MG63 (cell line): ENCODE measurements at regions not wholly inside any gene's neighbourhood (a gene's known extent, or its start where the extent isn't known, plus 50 kb on each side); places are given as distances from the start of the nearest gene placed in this dataset.

Experiments
- DNase-seq: peaks from one replicate; pipeline ENCODE4 v3.0.0-alpha.2; 2020
- H3K27me3 ChIP-seq: fragments of 250-450 bp; sonication (Bioruptor Pico); 2 replicates; pipeline ENCODE4 v1.5.1; 2020; ENCODE audit warnings: mild to moderate bottlenecking, moderate library complexity
- H3K36me3 ChIP-seq: fragments of 250-450 bp; sonication (Bioruptor Pico); 2 replicates; pipeline ENCODE4 v1.5.1; 2020; ENCODE audit warnings: mild to moderate bottlenecking, moderate library complexity
- H3K4me3 ChIP-seq: fragments of 250-450 bp; sonication (Bioruptor Pico); 2 replicates; pipeline ENCODE4 v1.5.1; 2020; ENCODE audit warnings: mild to moderate bottlenecking, moderate library complexity
- H3K9me3 ChIP-seq: fragments of 250-450 bp; sonication (Bioruptor Pico); 2 replicates; pipeline ENCODE4 v1.5.1; 2020; ENCODE audit warnings: mild to moderate bottlenecking, moderate library complexity

DNA sequence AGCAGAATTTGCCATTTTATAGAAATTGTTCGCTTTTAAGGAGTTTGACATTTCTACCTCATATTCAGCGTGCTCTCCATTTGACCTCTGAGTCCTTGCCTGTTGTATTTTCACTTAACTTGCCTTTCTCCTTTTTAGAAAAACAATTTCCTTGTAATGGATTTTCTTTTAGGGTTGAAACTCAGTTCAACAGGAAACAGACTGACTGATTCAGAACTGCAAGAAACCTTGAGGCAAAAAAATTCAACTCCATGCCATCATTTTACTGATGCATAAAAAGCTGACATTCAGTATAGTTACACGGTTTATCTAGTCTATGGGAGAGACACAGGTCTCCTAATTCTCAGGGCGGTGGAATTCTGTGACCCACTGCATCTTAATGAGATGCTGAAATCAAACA is 59.8 kb downstream of the MRPS30 start:
- Histone ChIP-seq H3K27me3 (no peaks in the 10 kb centered on the region), H3K9me3 (no peaks in the 10 kb centered on the region), H3K4me3 (no peak overlapping the region), H3K36me3 (no peaks in the 10 kb centered on the region)
- DNase-seq, result no peak

DNA sequence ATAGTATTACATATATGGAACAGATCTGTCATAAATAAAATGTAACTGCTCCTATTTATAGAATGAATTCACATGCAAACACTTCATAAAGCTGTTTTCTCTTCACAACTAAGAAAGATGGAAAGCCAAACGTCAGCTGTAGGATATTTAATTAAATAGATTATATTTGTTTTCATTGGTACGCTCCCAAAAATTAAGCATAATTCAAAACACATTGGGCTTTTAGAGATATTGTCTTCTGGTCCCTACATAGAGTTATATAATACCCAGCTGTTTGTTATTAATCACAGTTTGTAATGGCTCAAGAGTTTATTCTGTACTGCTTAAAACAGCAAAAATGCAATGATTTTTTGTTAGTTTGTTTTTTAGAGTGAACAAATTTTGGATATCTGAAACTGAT is 61.2 kb downstream of the MRPS30 start:
- Histone ChIP-seq H3K27me3 (no peaks in the 10 kb centered on the region), H3K36me3 (no peaks in the 10 kb centered on the region), H3K9me3 (no peaks in the 10 kb centered on the region), H3K4me3 (no peak overlapping the region)
- DNase-seq, result no peak

DNA sequence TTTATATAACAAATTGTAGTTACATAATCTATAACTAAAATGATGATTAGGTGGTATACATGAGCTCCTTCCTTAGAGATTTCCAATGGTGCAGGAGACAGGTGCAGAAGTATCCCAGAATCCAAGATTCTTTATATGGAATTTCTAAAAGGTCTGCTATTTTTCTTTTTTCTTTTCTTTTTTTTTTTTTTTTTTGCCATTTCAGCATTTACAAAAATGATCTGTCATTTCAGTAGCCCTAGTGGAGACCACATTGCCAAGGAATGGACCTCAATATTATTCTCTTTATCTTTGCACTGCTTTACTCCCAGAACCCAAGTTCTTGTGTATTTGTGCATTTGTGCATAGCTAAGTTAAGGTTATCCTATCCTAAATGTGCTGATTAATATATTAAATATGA is 61.7 kb downstream of the MRPS30 start:
- no peak overlapping the region for H3K4me3 ChIP-seq
- no peak for DNase-seq
- no peaks in the 10 kb centered on the region for H3K27me3 ChIP-seq
- H3K9me3 ChIP-seq, result no peaks in the 10 kb centered on the region
- no peaks in the 10 kb centered on the region for H3K36me3 ChIP-seq

DNA sequence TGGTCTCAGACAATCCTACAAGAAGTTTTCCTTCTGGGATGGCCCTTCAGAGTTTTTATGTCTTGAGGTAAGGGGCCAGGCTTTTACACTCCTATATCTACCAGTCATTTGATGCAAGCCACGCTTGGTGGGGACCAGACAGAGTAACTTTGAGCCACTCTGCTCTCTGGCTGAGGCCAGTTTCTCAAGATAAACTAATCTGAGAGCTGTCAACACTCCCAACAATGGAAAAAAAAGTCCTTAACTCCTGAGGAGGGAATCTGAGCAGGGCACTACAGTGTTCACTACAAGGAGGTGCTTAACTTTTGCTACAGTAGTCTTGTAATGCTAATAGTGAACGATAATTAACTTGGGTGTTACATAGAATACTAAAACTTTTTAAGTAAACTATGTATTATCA is 62.7 kb downstream of the MRPS30 start:
- Histone ChIP-seq H3K36me3 (no peaks in the 10 kb centered on the region), H3K9me3 (no peaks in the 10 kb centered on the region), H3K27me3 (no peaks in the 10 kb centered on the region), H3K4me3 (no peak overlapping the region)
- no peak for DNase-seq

DNA sequence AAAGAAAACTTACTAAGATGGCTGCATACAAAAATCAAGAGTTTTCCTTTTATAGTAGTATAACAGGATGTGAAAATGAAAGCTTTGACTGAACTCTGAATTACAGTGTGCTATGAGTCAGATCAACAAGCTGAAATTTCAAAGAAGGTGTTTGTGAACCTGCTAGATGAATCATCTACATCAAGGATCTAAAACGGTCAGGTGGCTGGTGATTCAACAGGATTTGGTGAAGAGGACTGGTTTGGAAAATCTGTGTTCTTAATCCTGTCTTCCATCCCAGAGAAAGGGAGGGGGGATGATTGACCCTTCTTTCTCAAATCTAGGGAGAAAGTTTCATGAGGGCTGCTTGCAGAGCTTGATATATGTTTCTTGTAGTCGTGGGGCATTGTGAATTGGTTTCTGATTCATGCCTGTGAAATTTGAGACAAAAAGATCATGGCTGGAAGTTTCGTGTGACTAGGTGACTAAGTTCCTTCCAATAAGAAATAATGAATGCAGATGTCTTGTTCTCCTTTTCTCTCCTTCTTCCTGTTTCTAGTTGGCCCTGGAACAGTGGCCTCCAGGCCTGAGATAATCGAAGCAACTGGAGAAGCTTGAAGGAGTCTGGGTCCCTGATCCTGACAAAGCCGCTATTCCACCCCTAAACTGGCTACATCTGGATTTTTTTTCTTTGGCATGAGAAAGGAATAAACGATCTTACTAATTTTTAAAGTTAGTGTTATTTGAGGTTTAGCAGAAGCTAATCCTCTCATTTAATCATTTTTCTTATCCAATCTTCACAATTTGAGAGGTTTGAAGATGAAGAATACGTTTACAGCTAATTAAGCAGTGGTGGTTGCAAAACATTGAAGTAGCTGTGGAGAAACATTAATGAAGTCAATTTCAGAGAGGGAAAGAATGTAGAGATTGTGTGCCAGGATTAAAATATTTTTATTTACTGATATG is 67.2 kb downstream of the MRPS30 start:
- DNase-seq, result peak; percentile 14
- Histone ChIP-seq H3K27me3 (no peaks in the 10 kb centered on the region), H3K4me3 (no peak overlapping the region), H3K36me3 (no peaks in the 10 kb centered on the region), H3K9me3 (no peaks in the 10 kb centered on the region)

DNA sequence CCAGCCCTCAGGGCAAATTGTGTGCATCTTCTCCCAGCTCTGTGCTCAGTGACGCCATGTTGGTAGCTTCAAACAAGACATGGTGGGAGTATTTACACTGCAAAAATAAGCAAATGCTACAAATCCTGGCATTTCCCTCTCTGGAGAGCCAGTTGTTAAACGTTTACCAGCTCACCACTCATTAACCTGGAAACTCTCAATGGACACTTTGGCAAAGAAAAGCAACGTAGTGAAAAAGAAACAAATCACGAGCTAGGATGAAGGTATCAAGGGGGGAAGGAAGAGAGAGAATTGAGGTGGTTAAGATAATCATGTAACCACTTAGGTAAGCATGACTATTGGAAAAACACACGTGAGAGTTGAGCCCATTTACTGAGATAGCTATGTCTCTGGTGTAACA is 72.5 kb downstream of the MRPS30 start:
- Histone ChIP-seq H3K27me3 (no peaks in the 10 kb centered on the region), H3K9me3 (peaks cover 3% of the 10 kb centered on the region; the same call in 1 of the 2 replicates), H3K4me3 (no peak overlapping the region), H3K36me3 (no peaks in the 10 kb centered on the region)
- DNase-seq, result no peak

DNA sequence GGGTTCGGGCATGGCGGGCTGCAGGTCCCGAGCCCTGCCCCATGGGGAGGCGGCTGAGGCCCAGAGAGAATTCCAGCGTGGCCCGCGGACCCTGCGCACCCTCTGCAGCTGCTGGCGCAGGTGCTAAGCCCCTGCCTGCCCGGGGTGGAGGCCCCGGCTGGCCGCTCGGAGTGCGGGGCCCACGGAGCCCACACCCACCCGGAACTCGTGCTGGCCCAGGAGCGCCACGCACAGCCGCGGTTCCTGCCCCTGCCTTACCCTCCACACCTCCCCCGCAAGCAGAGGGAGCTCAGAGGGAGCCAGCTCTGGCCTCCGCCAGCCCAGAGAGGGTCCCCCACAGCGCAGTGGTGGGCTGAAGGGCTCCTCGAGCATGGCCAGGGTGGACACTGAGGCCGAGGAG is 75.3 kb downstream of the MRPS30 start:
- DNase-seq, result no peak
- H3K4me3 ChIP-seq, result no peak overlapping the region
- H3K27me3 ChIP-seq, result no peaks in the 10 kb centered on the region
- peaks cover 3% of the 10 kb centered on the region; the same call in 1 of the 2 replicates for H3K9me3 ChIP-seq
- no peaks in the 10 kb centered on the region for H3K36me3 ChIP-seq

DNA sequence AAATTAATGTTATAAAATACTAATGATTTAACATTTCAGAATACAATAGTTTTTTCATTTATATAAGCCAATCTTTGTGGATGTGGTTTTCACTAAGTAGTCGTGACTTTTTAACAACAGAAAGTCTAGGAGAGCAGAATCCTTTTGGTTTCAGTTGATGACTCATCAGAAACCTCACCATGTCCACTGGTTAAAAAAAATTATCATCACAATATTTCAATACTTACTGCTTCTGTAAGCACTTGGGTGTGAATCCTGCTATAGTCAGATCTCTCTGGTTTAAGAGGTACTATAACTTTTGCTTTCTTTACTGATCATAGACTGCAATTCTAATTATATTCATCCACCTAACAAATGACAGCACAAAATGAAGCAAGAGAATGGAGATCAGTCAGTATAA is 77.2 kb downstream of the MRPS30 start:
- Histone ChIP-seq H3K9me3 (peaks cover 3% of the 10 kb centered on the region; the same call in 1 of the 2 replicates), H3K27me3 (no peaks in the 10 kb centered on the region)
- DNase-seq, result no peak

DNA sequence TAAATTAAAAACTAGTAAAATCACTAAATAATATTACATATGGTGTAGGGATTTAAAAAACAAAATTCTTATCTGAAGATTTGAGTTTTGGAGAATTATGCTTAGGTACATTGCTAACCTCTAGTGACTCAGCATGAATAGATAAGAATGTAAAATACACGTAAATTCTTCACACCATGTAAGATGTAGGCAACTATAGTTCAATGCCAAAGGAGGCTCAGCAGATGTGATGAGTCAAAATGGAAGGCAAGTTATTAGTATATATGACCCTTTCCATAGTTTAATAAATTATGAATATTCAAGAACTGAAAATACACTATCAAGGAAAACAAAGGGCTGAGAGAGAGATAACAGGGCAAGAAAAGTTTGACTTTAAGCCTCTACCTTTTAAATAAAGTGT is 79.0 kb downstream of the MRPS30 start:
- no peak overlapping the region for H3K4me3 ChIP-seq

More for the DNA sequence above, 77.2 kb downstream of the MRPS30 start:
- Histone ChIP-seq H3K36me3 (no peaks in the 10 kb centered on the region), H3K4me3 (no peak overlapping the region)

DNA sequence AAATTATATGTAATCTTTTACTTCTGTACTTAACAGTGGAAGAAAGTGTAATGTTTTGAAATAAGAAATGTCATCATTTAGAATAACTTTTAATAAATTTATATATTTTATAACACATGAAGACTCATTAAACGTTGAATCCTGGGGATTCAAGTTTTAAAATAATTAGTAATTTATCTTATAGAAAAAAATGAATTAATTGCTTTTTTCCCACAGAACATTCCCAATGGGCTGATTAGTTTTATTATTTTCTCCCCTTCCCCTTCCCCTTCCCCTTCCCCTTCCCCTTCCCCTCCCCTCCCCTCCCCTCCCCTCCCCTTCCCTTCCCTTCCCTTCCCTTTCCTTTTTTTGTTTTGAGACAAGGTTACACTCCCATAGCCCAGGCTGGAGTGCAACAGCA is 79.7 kb downstream of the MRPS30 start:
- no peak for DNase-seq
- Histone ChIP-seq H3K27me3 (no peaks in the 10 kb centered on the region), H3K9me3 (no peaks in the 10 kb centered on the region), H3K36me3 (no peaks in the 10 kb centered on the region), H3K4me3 (no peak overlapping the region)

More for the DNA sequence above, 79.0 kb downstream of the MRPS30 start:
- Histone ChIP-seq H3K9me3 (peaks cover 1% of the 10 kb centered on the region; the same call in 1 of the 2 replicates), H3K27me3 (no peaks in the 10 kb centered on the region), H3K36me3 (no peaks in the 10 kb centered on the region)
- no peak for DNase-seq

DNA sequence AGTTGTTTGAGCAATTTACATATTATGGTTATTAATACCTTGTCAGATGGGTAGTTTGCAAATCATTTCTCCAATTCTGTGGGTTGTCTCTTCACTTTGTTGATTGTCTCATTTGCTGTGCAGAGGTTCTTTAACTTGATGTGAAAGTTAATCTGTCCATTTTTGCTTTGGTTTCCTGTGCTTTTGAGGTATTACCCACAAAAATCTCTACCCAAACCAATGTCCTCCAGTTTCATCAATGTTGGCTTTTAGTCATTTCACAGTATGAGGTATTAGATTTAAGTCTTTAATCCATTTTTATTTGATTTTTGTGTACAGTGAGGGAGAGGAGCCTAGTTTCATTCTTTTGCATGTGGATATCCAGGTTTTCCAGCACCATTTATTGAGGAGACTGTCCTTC is 82.4 kb downstream of the MRPS30 start:
- H3K27me3 ChIP-seq, result no peaks in the 10 kb centered on the region
- H3K9me3 ChIP-seq, result no peaks in the 10 kb centered on the region
- no peaks in the 10 kb centered on the region for H3K36me3 ChIP-seq
- no peak overlapping the region for H3K4me3 ChIP-seq
- no peak for DNase-seq

DNA sequence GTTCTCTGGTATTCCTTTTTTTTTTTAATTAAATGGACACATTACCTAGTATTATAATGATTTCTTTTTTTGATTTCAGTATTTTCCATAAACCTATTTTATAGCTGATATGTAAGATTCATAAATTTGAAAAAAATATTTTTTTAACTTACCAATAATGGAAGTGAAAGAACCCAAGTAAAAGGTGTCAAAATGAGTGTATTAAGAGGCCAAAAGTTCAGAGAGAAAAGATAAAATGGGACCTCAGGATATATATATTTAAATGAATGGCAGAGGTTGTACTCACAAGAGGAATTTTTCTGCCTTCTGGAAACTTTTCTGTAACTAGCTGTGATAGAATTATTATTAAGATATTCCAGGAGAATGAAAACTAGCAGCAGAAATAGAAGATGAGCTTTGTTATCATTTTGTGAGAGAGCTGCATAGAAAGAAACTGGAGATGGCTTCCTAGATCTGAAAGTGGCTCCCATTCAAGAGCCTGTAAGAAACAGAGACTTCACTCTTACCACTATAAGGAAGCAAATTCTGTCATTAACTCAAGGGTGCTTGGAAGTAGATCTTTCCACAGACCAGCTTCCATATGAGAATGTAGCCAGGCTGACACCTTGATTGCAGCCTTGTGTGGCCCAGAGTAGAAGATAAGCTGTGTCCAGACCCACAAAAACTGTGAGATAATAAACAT is 91.7 kb downstream of the MRPS30 start:
- Histone ChIP-seq H3K9me3 (no peaks in the 10 kb centered on the region), H3K36me3 (no peaks in the 10 kb centered on the region), H3K4me3 (no peak overlapping the region), H3K27me3 (no peaks in the 10 kb centered on the region)
- DNase-seq, result no peak

DNA sequence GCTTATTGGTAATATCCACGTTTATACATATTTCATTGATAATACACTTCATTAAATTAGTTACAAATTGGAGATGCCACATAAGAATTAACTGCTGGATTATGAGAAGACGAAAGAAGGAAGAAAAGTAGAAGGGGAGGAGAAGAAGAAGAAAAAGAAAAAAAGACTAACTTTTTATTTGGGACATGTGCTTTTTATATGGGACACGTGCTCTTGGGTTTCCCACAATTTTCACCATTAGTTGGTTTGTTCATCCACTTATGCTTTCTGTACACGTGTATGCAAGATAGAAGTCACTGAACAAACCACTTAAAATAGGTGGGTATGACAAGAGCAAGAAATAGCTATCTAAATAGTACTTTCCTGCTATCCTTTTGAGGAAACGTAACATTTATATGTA is 98.6 kb downstream of the MRPS30 start:
- Histone ChIP-seq H3K9me3 (no peaks in the 10 kb centered on the region), H3K4me3 (no peak overlapping the region), H3K27me3 (0 out of 2 replicates have a peak, but pooled peaks cover 2% of the 10 kb centered on the region)

DNA sequence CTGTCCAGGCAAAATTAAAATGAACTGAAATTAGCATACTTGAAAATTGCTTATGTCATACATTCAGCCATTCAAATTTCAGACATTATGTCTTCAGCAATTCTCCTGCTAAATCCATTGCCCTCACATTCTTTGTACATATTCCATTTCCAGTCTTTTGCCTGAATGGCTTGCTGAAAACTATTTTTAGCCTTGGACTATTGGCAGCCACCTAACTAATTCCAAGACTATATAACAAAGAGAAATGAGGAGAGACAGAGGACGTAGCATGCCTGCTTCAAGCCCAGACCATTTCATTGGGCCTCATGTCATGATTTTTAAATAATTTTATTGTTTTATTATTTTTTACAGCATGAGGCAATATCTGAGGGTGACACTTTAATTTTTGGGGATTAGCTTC is 100.3 kb downstream of the MRPS30 start:
- no peaks in the 10 kb centered on the region for H3K36me3 ChIP-seq
- no peak for DNase-seq
- H3K27me3 ChIP-seq, result 0 out of 2 replicates have a peak, but pooled peaks cover 2% of the 10 kb centered on the region
- no peak overlapping the region for H3K4me3 ChIP-seq
- H3K9me3 ChIP-seq, result no peaks in the 10 kb centered on the region

More for the DNA sequence above, 98.6 kb downstream of the MRPS30 start:
- H3K36me3 ChIP-seq, result no peaks in the 10 kb centered on the region
- no peak for DNase-seq

DNA sequence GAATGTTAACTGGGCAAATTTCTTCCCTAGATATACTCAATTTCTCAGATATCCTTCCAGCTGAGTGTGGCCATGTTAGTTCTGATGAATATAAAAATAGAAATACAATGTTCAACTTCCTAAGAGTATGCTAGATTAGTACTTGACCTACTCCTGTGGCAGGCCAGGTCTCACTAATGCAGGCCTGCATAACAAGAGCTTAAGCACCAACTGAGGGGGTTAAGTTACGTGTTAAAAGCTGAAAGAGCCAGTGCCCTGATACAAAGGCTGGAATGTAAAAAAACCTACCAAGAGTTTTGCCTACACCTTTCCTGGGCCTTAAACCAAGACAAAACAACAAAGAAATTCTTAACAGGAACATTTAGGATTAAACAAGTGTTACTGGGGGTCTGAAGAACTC is 102.8 kb downstream of the MRPS30 start:
- H3K4me3 ChIP-seq, result no peak overlapping the region
- peaks cover 2% of the 10 kb centered on the region; the same call in 1 of the 2 replicates for H3K27me3 ChIP-seq
- H3K36me3 ChIP-seq, result no peaks in the 10 kb centered on the region
- DNase-seq, result no peak
- H3K9me3 ChIP-seq, result no peaks in the 10 kb centered on the region

DNA sequence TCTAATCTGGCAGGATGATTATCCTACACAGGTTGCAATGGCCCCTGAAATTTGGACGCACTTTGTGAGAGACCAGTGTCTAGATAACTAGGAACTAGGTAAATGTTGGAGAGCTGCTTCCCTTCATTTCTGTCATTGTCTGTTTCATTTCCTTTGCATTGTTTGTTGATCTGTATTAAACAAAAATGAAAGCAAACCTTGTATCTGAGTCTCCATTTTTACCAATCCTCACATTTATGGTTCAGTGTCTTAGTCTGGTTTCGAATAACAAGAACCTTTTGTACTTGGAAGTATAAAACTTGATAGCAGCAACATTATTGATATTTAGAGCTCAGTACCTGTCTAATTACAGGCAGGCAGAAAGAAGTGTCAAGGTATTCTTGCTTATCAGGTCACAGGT is 105.5 kb downstream of the MRPS30 start:
- Histone ChIP-seq H3K4me3 (no peak overlapping the region), H3K36me3 (no peaks in the 10 kb centered on the region), H3K27me3 (no peaks in the 10 kb centered on the region; the same call in 1 of the 2 replicates), H3K9me3 (no peaks in the 10 kb centered on the region)
- no peak for DNase-seq

DNA sequence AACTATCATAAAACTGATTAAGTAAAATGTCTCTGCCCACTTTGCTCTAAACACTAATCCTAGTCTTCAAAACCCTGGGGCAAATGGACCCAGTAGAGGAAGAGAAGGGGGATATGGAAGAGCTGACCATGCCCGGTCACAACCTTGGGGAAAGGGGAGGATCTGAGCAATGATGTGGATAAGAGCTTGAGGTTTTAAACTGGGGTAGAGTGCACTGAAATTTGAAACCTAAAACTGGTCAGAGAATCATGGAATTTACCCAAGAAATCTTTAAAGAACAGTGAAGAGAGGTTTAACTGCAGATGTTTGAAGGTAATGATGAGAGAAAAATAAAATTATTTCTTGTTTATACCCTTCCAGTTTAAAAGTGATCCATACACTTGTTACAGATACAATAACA is 110.8 kb downstream of the MRPS30 start:
- H3K9me3 ChIP-seq, result no peaks in the 10 kb centered on the region
- no peak overlapping the region for H3K4me3 ChIP-seq
- no peak for DNase-seq
- H3K36me3 ChIP-seq, result no peaks in the 10 kb centered on the region
- no peaks in the 10 kb centered on the region; the same call in 1 of the 2 replicates for H3K27me3 ChIP-seq
